B cell (primary cell): ENCODE measurements at regions not wholly inside any gene's neighbourhood (a gene's known extent, or its start where the extent isn't known, plus 50 kb on each side); places are given as distances from the start of the nearest gene placed in this dataset.

Experiments
- ATAC-seq: fragments of 200-7000 bp; cut with Tn5 transposase; one replicate; pipeline ENCODE4 v1.10.0; 2021; ENCODE audit warnings: low read depth, mild to moderate bottlenecking, moderate number of reproducible peaks, moderate library complexity
- CTCF ChIA-PET: fragments of 350-600 bp; sonication (Branson Sonifier 250); formaldehyde crosslinking; loops from one replicate; lab custom pipeline; 2021; ENCODE audit warnings: antibody characterized with exemption, inconsistent platforms; lab: Charles Lee
- POLR2A ChIA-PET: fragments of 350-600 bp; sonication (Branson Sonifier 250); formaldehyde crosslinking; loops from one replicate; lab custom pipeline; 2021; ENCODE audit warnings: antibody characterized with exemption; lab: Charles Lee
- DNase-seq: peaks from one replicate; pipeline ENCODE4 v3.0.0; 2013
- H2AFZ ChIP-seq: 2 replicates; pipeline ENCODE4 v1.6.1; 2012; ENCODE audit warnings: mild to moderate bottlenecking, low read depth, low read length; ENCODE audit not compliant: insufficient read depth, poor library complexity, severe bottlenecking
- H3K27ac ChIP-seq, 2 donors: 1 replicate in 1 of 2; 2 replicates in 1 of 2; pipeline ENCODE4 v1.5.1; 2012 to 2013; ENCODE audit warnings: low read length in 2 of 2, mild to moderate bottlenecking in 2 of 2, moderate library complexity in 1 of 2
- H3K27me3 ChIP-seq, 4 experiments: fragments of 200-600 bp in 1 of 4; sonication (generic) in 1 of 4; replicated peaks in 1 of 4; 1 replicate in 2 of 4; 2 replicates in 2 of 4; pipeline versions ENCODE4 v1.6.1 to v1.7.0; 2013 to 2016; ENCODE audit warnings: low read length in 3 of 4, mild to moderate bottlenecking in 2 of 4, mixed read lengths in 1 of 4, moderate library complexity in 1 of 4; ENCODE audit not compliant: insufficient read depth in 4 of 4, control insufficient read depth in 3 of 4; ENCODE audit errors: control extremely low read depth in 1 of 4
- H3K36me3 ChIP-seq, 2 experiments: replicated peaks in 1 of 2; 1 replicate in 1 of 2; 2 replicates in 1 of 2; pipeline versions ENCODE4 v1.6.1 to v1.7.1; 2013; ENCODE audit warnings: low read length in 1 of 2; ENCODE audit not compliant: insufficient read depth in 2 of 2, control insufficient read depth in 1 of 2; ENCODE audit errors: control extremely low read depth in 1 of 2, extremely low read depth in 1 of 2
- H3K4me1 ChIP-seq, 2 donors: fragments of 200-600 bp in 1 of 2; sonication (generic) in 1 of 2; 1 replicate in 1 of 2; 2 replicates in 1 of 2; pipeline versions ENCODE4 v1.5.1 to v1.6.1; 2013 to 2017; ENCODE audit warnings: low read length in 2 of 2; ENCODE audit not compliant: control insufficient read depth in 2 of 2, insufficient read depth in 2 of 2
- H3K4me2 ChIP-seq: replicated peaks from 2 replicates; pipeline ENCODE3; 2012; ENCODE audit warnings: mild to moderate bottlenecking, low read depth, low read length; ENCODE audit not compliant: poor library complexity, severe bottlenecking
- H3K4me3 ChIP-seq, 5 experiments: fragments of 200-600 bp in 1 of 5; sonication (generic) in 1 of 5; 1 replicate in 3 of 5; 2 replicates in 2 of 5; pipeline versions ENCODE4 v1.5.1 to v1.7.0; 2011 to 2016; ENCODE audit warnings: low read length in 4 of 5, mild to moderate bottlenecking in 4 of 5, low read depth in 2 of 5, control low read depth in 1 of 5, moderate library complexity in 1 of 5; ENCODE audit not compliant: insufficient read depth in 1 of 5; ENCODE audit errors: control extremely low read depth in 1 of 5, extremely low read depth in 1 of 5
- H3K79me2 ChIP-seq: fragments of 200-600 bp; sonication (generic); one replicate; pipeline ENCODE4 v1.6.0; 2016; ENCODE audit warnings: low read length; ENCODE audit not compliant: control insufficient read depth, insufficient read depth
- H3K9ac ChIP-seq: fragments of 200-600 bp; sonication (generic); 2 replicates; pipeline ENCODE4 v1.6.1; 2017; ENCODE audit warnings: mild to moderate bottlenecking, low read length, moderate library complexity
- H3K9me3 ChIP-seq, 3 donors: one replicate each; pipeline versions ENCODE4 v1.6.1 to v1.7.1; 2013; ENCODE audit warnings: low read length in 2 of 3; ENCODE audit not compliant: control insufficient read depth in 2 of 3, insufficient read depth in 1 of 3; ENCODE audit errors: control extremely low read depth in 1 of 3
- H4K20me1 ChIP-seq: 2 replicates; pipeline ENCODE4 v1.6.0; 2012; ENCODE audit warnings: mild to moderate bottlenecking, low read length; ENCODE audit not compliant: insufficient read depth, control insufficient read depth, poor library complexity, severe bottlenecking
- H3K27ac Mint-ChIP-seq: one replicate; pipeline ENCODE4 v1.8.0; 2021; ENCODE audit warnings: mixed read lengths
- H3K27me3 Mint-ChIP-seq: one replicate; pipeline ENCODE4 v1.8.0; 2021; ENCODE audit warnings: mixed read lengths
- H3K4me1 Mint-ChIP-seq: one replicate; pipeline ENCODE4 v1.8.0; 2021; ENCODE audit warnings: mixed read lengths
- H3K4me3 Mint-ChIP-seq: one replicate; pipeline ENCODE4 v1.8.0; 2021; ENCODE audit warnings: mixed read lengths
- H3K9me3 Mint-ChIP-seq: one replicate; pipeline ENCODE4 v1.8.0; 2022; ENCODE audit warnings: mixed read lengths; ENCODE audit not compliant: insufficient read depth
- EZH2 ChIP-seq: IDR thresholded peaks from 2 replicates; pipeline ENCODE4 v1.6.1; 2012; ENCODE audit warnings: borderline replicate concordance, low read depth, mild to moderate bottlenecking, moderate library complexity, low read length; ENCODE audit not compliant: insufficient read depth, poor library complexity, severe bottlenecking
- WGBS: methylation state at CpG from one replicate; pipeline ENCODE4 v1.1.5; 2013; ENCODE audit warnings: missing lambda C conversion rate; ENCODE audit not compliant: insufficient coverage; 5-methylcytosine and 5-hydroxymethylcytosine counted together
- intact Hi-C: fragments of 100-400 bp; cut with micrococcal nuclease; formaldehyde crosslinking; loops from one replicate; pipeline ENCODE4 v1.10.0; 2022
- TF ChIP-seq, protein P1 (sequence below): fragments of 200-600 bp; IDR thresholded peaks from one replicate; pipeline ENCODE4 v1.8.0; 2022; ENCODE audit warnings: antibody characterized with exemption, mild to moderate bottlenecking

GRCh38 chr7:69373171-69374043 lies 224.9 kb upstream of the AUTS2 start:
- POLR2A ChIA-PET = no interaction called here
- peak overlapping the region; percentile 29 for H3K27ac Mint-ChIP-seq
- H3K9ac ChIP-seq = no peak overlapping the region
- H3K36me3 ChIP-seq = no peaks in the 10 kb centered on the region
- no peak overlapping the region for H3K27ac ChIP-seq
- CTCF ChIA-PET = no interaction called here
- no peaks in the 10 kb centered on the region for H3K79me2 ChIP-seq
- peaks cover 0 to 3% (median 0%) of the 10 kb centered on the region in 4 experiments for H3K27me3 ChIP-seq
- no peak overlapping the region for H3K4me3 Mint-ChIP-seq
- TF ChIP-seq, protein P1, sequence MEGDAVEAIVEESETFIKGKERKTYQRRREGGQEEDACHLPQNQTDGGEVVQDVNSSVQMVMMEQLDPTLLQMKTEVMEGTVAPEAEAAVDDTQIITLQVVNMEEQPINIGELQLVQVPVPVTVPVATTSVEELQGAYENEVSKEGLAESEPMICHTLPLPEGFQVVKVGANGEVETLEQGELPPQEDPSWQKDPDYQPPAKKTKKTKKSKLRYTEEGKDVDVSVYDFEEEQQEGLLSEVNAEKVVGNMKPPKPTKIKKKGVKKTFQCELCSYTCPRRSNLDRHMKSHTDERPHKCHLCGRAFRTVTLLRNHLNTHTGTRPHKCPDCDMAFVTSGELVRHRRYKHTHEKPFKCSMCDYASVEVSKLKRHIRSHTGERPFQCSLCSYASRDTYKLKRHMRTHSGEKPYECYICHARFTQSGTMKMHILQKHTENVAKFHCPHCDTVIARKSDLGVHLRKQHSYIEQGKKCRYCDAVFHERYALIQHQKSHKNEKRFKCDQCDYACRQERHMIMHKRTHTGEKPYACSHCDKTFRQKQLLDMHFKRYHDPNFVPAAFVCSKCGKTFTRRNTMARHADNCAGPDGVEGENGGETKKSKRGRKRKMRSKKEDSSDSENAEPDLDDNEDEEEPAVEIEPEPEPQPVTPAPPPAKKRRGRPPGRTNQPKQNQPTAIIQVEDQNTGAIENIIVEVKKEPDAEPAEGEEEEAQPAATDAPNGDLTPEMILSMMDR = no peak
- H3K9me3 ChIP-seq = peaks cover 0 to 14% (median 0%) of the 10 kb centered on the region in 3 donors
- no peak overlapping the region for H2AFZ ChIP-seq
- intact Hi-C loops = no loop called here
- peaks cover 12% of the 10 kb centered on the region for H3K4me1 Mint-ChIP-seq
- peaks cover 7 to 10% of the 10 kb centered on the region in 2 donors for H3K4me1 ChIP-seq
- peak; percentile 8 for DNase-seq
- H3K9me3 Mint-ChIP-seq = no peaks in the 10 kb centered on the region
- WGBS = 33% methylated on average over 2 of the region's 6 CpGs
- peaks cover 10% of the 10 kb centered on the region for H3K27me3 Mint-ChIP-seq
- H4K20me1 ChIP-seq = no peaks in the 10 kb centered on the region
- ATAC-seq = no peak
- no peak overlapping the region for H3K4me3 ChIP-seq
- H3K4me2 ChIP-seq = no peak overlapping the region

DNA sequence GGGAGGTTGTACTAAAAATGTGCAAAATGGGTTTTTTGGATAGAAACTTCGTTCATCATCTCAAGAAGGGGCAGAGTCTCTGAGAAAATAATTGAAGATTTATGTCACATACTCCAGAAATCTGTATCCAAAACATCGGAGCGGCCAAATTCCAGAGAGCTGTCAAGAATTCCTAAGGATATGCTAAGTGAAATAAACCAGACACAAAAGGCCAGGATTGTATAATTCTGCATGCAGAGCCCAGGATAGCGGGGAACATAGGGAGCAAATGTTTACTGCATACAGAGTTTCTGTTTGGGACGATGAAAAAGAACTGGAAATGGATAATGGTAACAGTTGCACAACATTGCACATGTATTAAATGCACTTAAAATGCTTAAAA lies 224.2 kb upstream of the AUTS2 start:
- Mint-ChIP-seq H3K27ac (no peak overlapping the region), H3K27me3 (peaks cover 10% of the 10 kb centered on the region), H3K9me3 (no peaks in the 10 kb centered on the region), H3K4me1 (peaks cover 12% of the 10 kb centered on the region), H3K4me3 (no peak overlapping the region)
- POLR2A ChIA-PET = no interaction called here
- intact Hi-C loops = no loop called here
- no peak for DNase-seq
- TF ChIP-seq, protein P1 = no peak
- TF ChIP-seq EZH2 = no peak
- Histone ChIP-seq H2AFZ (no peak overlapping the region), H3K4me2 (no peak overlapping the region), H3K27me3 (peaks cover 0 to 3% (median 0%) of the 10 kb centered on the region in 4 experiments), H4K20me1 (no peaks in the 10 kb centered on the region), H3K27ac (no peak overlapping the region), H3K4me1 (peaks cover 7 to 10% of the 10 kb centered on the region in 2 donors), H3K9ac (no peak overlapping the region), H3K36me3 (no peaks in the 10 kb centered on the region), H3K79me2 (no peaks in the 10 kb centered on the region), H3K9me3 (peaks cover 0 to 14% (median 0%) of the 10 kb centered on the region in 3 donors), H3K4me3 (no peak overlapping the region)
- no CpG with 5 or more reads among the region's 5 CpGs for WGBS
- CTCF ChIA-PET = no interaction called here
- no peak for ATAC-seq
